Fibroblast of lung (primary cell): ENCODE measurements at regions not wholly inside any gene's neighbourhood (a gene's known extent, or its start where the extent isn't known, plus 50 kb on each side); places are given as distances from the start of the nearest gene placed in this dataset.

Source experiments
- EZH2 ChIP-seq: IDR thresholded peaks from 2 replicates; pipeline ENCODE4 v1.5.1; 2012; ENCODE audit warnings: low read length, control low read depth, mild to moderate bottlenecking; ENCODE audit errors: missing control alignments
- TF ChIP-seq, protein P1 (sequence below), 2 donors: IDR thresholded peaks in 1 of 2; conservative IDR thresholded peaks in 1 of 2; 1 replicate in 1 of 2; 2 replicates in 1 of 2; pipeline ENCODE4 v1.5.1; 2011 to 2012; ENCODE audit warnings: low read length in 2 of 2, control low read depth in 1 of 2, inconsistent platforms in 1 of 2, low read depth in 1 of 2, mild to moderate bottlenecking in 1 of 2

DNA sequence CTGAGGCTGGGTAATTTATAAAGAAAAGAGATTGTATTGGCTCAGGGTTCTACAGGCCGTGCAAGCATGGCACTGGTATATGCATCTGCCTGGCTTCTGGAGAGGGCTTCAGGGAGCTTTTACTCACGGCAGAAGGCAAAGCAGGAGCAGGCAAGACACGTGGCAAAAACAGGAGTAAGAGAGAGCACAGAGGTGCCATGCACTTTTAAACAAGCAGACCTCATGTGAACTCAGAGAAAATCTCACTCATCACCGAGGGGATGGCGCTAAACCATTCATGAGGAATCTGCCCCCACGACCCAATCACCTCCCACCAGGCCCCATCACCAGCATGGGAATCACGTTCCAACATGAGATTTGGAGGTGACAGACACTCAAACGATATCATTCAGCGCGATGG lies 400.7 kb upstream of the RUNX1 start:
- TF ChIP-seq, protein P1, sequence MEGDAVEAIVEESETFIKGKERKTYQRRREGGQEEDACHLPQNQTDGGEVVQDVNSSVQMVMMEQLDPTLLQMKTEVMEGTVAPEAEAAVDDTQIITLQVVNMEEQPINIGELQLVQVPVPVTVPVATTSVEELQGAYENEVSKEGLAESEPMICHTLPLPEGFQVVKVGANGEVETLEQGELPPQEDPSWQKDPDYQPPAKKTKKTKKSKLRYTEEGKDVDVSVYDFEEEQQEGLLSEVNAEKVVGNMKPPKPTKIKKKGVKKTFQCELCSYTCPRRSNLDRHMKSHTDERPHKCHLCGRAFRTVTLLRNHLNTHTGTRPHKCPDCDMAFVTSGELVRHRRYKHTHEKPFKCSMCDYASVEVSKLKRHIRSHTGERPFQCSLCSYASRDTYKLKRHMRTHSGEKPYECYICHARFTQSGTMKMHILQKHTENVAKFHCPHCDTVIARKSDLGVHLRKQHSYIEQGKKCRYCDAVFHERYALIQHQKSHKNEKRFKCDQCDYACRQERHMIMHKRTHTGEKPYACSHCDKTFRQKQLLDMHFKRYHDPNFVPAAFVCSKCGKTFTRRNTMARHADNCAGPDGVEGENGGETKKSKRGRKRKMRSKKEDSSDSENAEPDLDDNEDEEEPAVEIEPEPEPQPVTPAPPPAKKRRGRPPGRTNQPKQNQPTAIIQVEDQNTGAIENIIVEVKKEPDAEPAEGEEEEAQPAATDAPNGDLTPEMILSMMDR (conservative IDR thresholded peaks at IDR 0.05 in 1 of 2, IDR thresholded peaks at IDR 0.05 in 1 of 2; ENCODE audit: low read depth in 1 of 2, low read length in 2 of 2): no peak
- no peak for TF ChIP-seq EZH2
